ENCODE measurements at regions not wholly inside any gene's neighbourhood (a gene's known extent, or its start where the extent isn't known, plus 50 kb on each side); places are given as distances from the start of the nearest gene placed in this dataset.

DNA sequence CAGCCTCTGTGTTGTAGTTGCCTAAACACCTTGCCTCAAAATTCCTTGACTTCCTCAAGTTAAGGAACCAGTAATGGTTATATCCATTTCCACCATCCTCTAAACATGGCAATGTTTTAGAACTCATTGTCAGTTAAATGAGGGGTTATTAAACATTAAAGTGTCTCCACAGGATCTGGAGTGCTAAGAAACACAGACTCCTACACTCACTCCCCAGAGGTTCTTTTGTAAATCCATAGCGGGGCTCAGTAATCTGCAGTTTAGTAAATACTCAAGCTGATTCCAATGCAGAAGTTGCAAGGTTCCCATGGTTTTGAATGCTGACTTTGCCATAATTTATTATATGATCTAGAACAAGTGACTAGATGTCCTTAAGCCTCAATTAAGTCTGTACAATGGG is 245.5 kb downstream of the GPAT3 start:
- Histone ChIP-seq H3K36me3 (ENCODE audit: control insufficient read depth in 2 of 2, extremely low read depth in 1 of 2, insufficient read depth in 2 of 2, low read length in 2 of 2) (no peaks in the 10 kb centered on the region), H3K4me3 (replicated peaks in 1 of 3; ENCODE audit: insufficient read depth in 1 of 3, low read depth in 1 of 3, low read length in 3 of 3) (no peak overlapping the region), H3K9ac (replicated peaks; ENCODE audit: extremely low read depth, insufficient read depth, low read length) (no peak overlapping the region), H3K9me1 (replicated peaks; ENCODE audit: control insufficient read depth, extremely low read depth, insufficient read depth, low read length) (no peaks in the 10 kb centered on the region), H3K27me3 (ENCODE audit: control insufficient read depth in 2 of 2, insufficient read depth in 2 of 2, low read length in 2 of 2) (no peaks in the 10 kb centered on the region), H3K4me2 (ENCODE audit: insufficient read depth, low read length) (no peak overlapping the region), H4K20me1 (replicated peaks; ENCODE audit: control insufficient read depth, extremely low read depth, insufficient read depth, low read length) (no peaks in the 10 kb centered on the region), H3K79me2 (ENCODE audit: control insufficient read depth, insufficient read depth, low read length) (no peaks in the 10 kb centered on the region), H3K27ac (ENCODE audit: insufficient read depth, low read depth, low read length) (no peak overlapping the region), H2AFZ (ENCODE audit: low read depth, low read length) (no peak overlapping the region), H3K4me1 (ENCODE audit: control insufficient read depth, extremely low read depth, insufficient read depth, low read length) (no peaks in the 10 kb centered on the region), H3K9me3 (replicated peaks; ENCODE audit: control insufficient read depth, insufficient read depth, low read length) (no peaks in the 10 kb centered on the region)
- DNase-seq (ENCODE audit: low read depth, low spot score) (no peak), FAIRE-seq (no peak)
- TF ChIP-seq MYC (IDR thresholded peaks at IDR 0.05; ENCODE audit: low read depth, low read length) (no peak), FOS (IDR thresholded peaks at IDR 0.05; ENCODE audit: borderline replicate concordance, insufficient read depth, low read length) (no peak), EZH2 (IDR thresholded peaks at IDR 0.05; ENCODE audit: borderline replicate concordance, low read depth, low read length, severe bottlenecking) (no peak), POLR2AphosphoS5 (IDR thresholded peaks at IDR 0.05; ENCODE audit: insufficient read depth, low read depth, low read length) (no peak), JUN (IDR thresholded peaks at IDR 0.05; ENCODE audit: borderline replicate concordance, insufficient read depth, insufficient read length, low read depth) (no peak), GATA2 (IDR thresholded peaks at IDR 0.05; ENCODE audit: insufficient read depth, insufficient read length, low read depth, low read length) (no peak), MAX (IDR thresholded peaks at IDR 0.05; ENCODE audit: insufficient read depth, insufficient read length) (no peak), POLR2A (IDR thresholded peaks at IDR 0.05; ENCODE audit: low read depth, low read length) (no peak)
- TF ChIP-seq, protein P1, sequence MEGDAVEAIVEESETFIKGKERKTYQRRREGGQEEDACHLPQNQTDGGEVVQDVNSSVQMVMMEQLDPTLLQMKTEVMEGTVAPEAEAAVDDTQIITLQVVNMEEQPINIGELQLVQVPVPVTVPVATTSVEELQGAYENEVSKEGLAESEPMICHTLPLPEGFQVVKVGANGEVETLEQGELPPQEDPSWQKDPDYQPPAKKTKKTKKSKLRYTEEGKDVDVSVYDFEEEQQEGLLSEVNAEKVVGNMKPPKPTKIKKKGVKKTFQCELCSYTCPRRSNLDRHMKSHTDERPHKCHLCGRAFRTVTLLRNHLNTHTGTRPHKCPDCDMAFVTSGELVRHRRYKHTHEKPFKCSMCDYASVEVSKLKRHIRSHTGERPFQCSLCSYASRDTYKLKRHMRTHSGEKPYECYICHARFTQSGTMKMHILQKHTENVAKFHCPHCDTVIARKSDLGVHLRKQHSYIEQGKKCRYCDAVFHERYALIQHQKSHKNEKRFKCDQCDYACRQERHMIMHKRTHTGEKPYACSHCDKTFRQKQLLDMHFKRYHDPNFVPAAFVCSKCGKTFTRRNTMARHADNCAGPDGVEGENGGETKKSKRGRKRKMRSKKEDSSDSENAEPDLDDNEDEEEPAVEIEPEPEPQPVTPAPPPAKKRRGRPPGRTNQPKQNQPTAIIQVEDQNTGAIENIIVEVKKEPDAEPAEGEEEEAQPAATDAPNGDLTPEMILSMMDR (IDR thresholded peaks at IDR 0.05; ENCODE audit: extremely low read depth in 1 of 2, insufficient read depth in 1 of 2, low read depth in 1 of 2, low read length in 2 of 2) = no peak
- CTCF ChIA-PET = no interaction called here
- dilution Hi-C loops (cut with MboI; ENCODE audit: extremely low pct_ligation_motif_present, low sequenced_read_pairs) = no loop called here
- POLR2A ChIA-PET = no interaction called here
- BruUV-seq (replicated peaks) = no TSS peak
- intact Hi-C loops (cut with micrococcal nuclease) = no loop called here
